H1 (cell line): ENCODE measurements at regions not wholly inside any gene's neighbourhood (a gene's known extent, or its start where the extent isn't known, plus 50 kb on each side); places are given as distances from the start of the nearest gene placed in this dataset.

Source experiments
- CTCF ChIA-PET: fragments of 300-600 bp; sonication (Branson Sonifier 250); formaldehyde crosslinking; loops from one replicate; lab custom pipeline; 2021; ENCODE audit not compliant: partially characterized antibody; lab: Charles Lee
- POLR2A ChIA-PET: fragments of 300-600 bp; sonication (Branson Sonifier 250); formaldehyde crosslinking; loops from one replicate; lab custom pipeline; 2021; ENCODE audit warnings: inconsistent platforms; ENCODE audit not compliant: partially characterized antibody; lab: Charles Lee
- DNase-seq, 2 experiments: peaks; one replicate each; pipeline versions ENCODE4 v3.0.0 to v3.0.0-alpha.2; 2010 to 2022; ENCODE audit warnings: low spot score in 2 of 2, low read depth in 1 of 2, mixed read lengths in 1 of 2
- FAIRE-seq: peaks from 2 replicates; lab custom pipeline; 2011; peaks lifted over from hg19 to GRCh38; lab: Jason Lieb, UNC
- H2AFZ ChIP-seq: 2 replicates; pipeline ENCODE4 v1.8.1; 2012; ENCODE audit warnings: low read length, inconsistent platforms
- H2AK5ac ChIP-seq: 2 replicates; pipeline ENCODE4 v1.6.1; 2013; ENCODE audit warnings: low read depth, low read length
- H2BK120ac ChIP-seq: replicated peaks from 2 replicates; pipeline ENCODE3; 2013; ENCODE audit warnings: low read depth, low read length, inconsistent platforms
- H2BK12ac ChIP-seq: 2 replicates; pipeline ENCODE4 v1.6.1; 2013; ENCODE audit warnings: low read depth, low read length
- H2BK15ac ChIP-seq: 2 replicates; pipeline ENCODE4 v1.6.1; 2013; ENCODE audit warnings: low read length
- H2BK20ac ChIP-seq: 2 replicates; pipeline ENCODE4 v1.6.1; 2013; ENCODE audit warnings: low read length
- H2BK5ac ChIP-seq: 2 replicates; pipeline ENCODE4 v1.6.1; 2013; ENCODE audit warnings: low read depth, low read length
- H3K14ac ChIP-seq: 2 replicates; pipeline ENCODE4 v1.6.1; 2013; ENCODE audit warnings: inconsistent platforms; ENCODE audit not compliant: insufficient read length
- H3K18ac ChIP-seq: 2 replicates; pipeline ENCODE4 v1.6.1; 2013; ENCODE audit warnings: low read length; ENCODE audit errors: extremely low read depth
- H3K23ac ChIP-seq: 2 replicates; pipeline ENCODE4 v1.6.1; 2013; ENCODE audit warnings: inconsistent platforms; ENCODE audit not compliant: insufficient read length
- H3K23me2 ChIP-seq: 2 replicates; pipeline ENCODE4 v1.6.1; 2013; ENCODE audit warnings: low read depth, low read length
- H3K27ac ChIP-seq: 2 replicates; pipeline ENCODE4 v1.6.1; 2011; ENCODE audit warnings: low read depth, low read length, inconsistent platforms
- H3K27me3 ChIP-seq, 4 experiments: replicated peaks in 1 of 4; 1 replicate in 1 of 4; 2 replicates in 3 of 4; pipeline versions ENCODE4 v1.6.1 to v1.8.1; 2011 to 2013; ENCODE audit warnings: low read length in 3 of 4, mild to moderate bottlenecking in 3 of 4, inconsistent platforms in 2 of 4, mixed read lengths in 2 of 4, moderate library complexity in 1 of 4; ENCODE audit not compliant: control insufficient read depth in 3 of 4, insufficient read depth in 3 of 4; ENCODE audit errors: extremely low read depth in 1 of 4
- H3K36me3 ChIP-seq, 4 experiments: 2 replicates each; pipeline versions ENCODE4 v1.6.1 to v1.8.1; 2011 to 2013; ENCODE audit warnings: mild to moderate bottlenecking in 4 of 4, low read length in 3 of 4, moderate library complexity in 2 of 4, control low read depth in 1 of 4, inconsistent platforms in 1 of 4; ENCODE audit not compliant: insufficient read depth in 4 of 4, control insufficient read depth in 2 of 4
- H3K4ac ChIP-seq: replicated peaks from 2 replicates; pipeline ENCODE3; 2013; ENCODE audit warnings: low read length, low read depth, mixed read lengths, inconsistent platforms; ENCODE audit not compliant: insufficient read length
- H3K4me1 ChIP-seq, 4 experiments: replicated peaks in 1 of 4; 1 replicate in 1 of 4; 2 replicates in 3 of 4; pipeline versions ENCODE4 v1.6.1 to v1.8.1; 2011 to 2013; ENCODE audit warnings: low read length in 3 of 4, inconsistent platforms in 2 of 4, mixed read lengths in 1 of 4; ENCODE audit not compliant: insufficient read depth in 4 of 4, control insufficient read depth in 3 of 4
- H3K4me2 ChIP-seq, 2 experiments: 2 replicates each; pipeline versions ENCODE4 v1.6.1 to v1.8.1; 2011 to 2013; ENCODE audit warnings: low read depth in 2 of 2, low read length in 2 of 2, control low read depth in 1 of 2, inconsistent platforms in 1 of 2, mild to moderate bottlenecking in 1 of 2; ENCODE audit not compliant: insufficient read depth in 1 of 2
- H3K4me3 ChIP-seq, 4 experiments: fragments of 200-600, 300-600 bp in 1 of 4; sonication (generic), shearing (Covaris generic), sonication (Bioruptor Twin) in 1 of 4; 2 replicates each; pipeline versions ENCODE4 v1.5.1 to v1.8.1; 2011 to 2016; ENCODE audit warnings: low read length in 4 of 4, low read depth in 3 of 4, control low read depth in 2 of 4, inconsistent platforms in 2 of 4, mild to moderate bottlenecking in 2 of 4, mixed read lengths in 1 of 4, moderate library complexity in 1 of 4; ENCODE audit not compliant: insufficient read depth in 2 of 4; ENCODE audit errors: extremely low read depth in 1 of 4
- H3K56ac ChIP-seq: replicated peaks from 2 replicates; pipeline ENCODE3; 2013; ENCODE audit warnings: low read depth, mild to moderate bottlenecking, mixed read lengths, low read length, inconsistent platforms; ENCODE audit not compliant: insufficient read length
- H3K79me1 ChIP-seq: 2 replicates; pipeline ENCODE4 v1.6.1; 2013; ENCODE audit warnings: low read depth, low read length, control low read depth
- H3K79me2 ChIP-seq, 2 experiments: 2 replicates each; pipeline versions ENCODE4 v1.6.1 to v1.8.1; 2012 to 2013; ENCODE audit warnings: low read length in 2 of 2, mild to moderate bottlenecking in 2 of 2, inconsistent platforms in 1 of 2; ENCODE audit not compliant: insufficient read depth in 2 of 2, control insufficient read depth in 1 of 2
- H3K9ac ChIP-seq, 4 experiments: replicated peaks in 1 of 4; 1 replicate in 1 of 4; 2 replicates in 3 of 4; pipeline versions ENCODE4 v1.6.1 to v1.8.1; 2011 to 2013; ENCODE audit warnings: low read depth in 3 of 4, low read length in 3 of 4, control low read depth in 2 of 4, mild to moderate bottlenecking in 2 of 4, moderate library complexity in 2 of 4, inconsistent platforms in 1 of 4; ENCODE audit errors: extremely low read depth in 1 of 4
- H3K9me3 ChIP-seq, 2 experiments: 2 replicates each; pipeline versions ENCODE4 v1.6.1 to v1.8.1; 2012 to 2013; ENCODE audit warnings: mild to moderate bottlenecking in 2 of 2, moderate library complexity in 2 of 2, control low read depth in 1 of 2, inconsistent platforms in 1 of 2, low read depth in 1 of 2, low read length in 1 of 2, mixed read lengths in 1 of 2; ENCODE audit not compliant: insufficient read depth in 2 of 2
- H4K20me1 ChIP-seq, 2 experiments: replicated peaks in 1 of 2; 2 replicates each; pipeline versions ENCODE3 to v1.8.1; 2011 to 2013; ENCODE audit warnings: inconsistent platforms in 2 of 2, low read length in 2 of 2, mild to moderate bottlenecking in 1 of 2; ENCODE audit not compliant: insufficient read depth in 2 of 2, control insufficient read depth in 1 of 2
- H4K5ac ChIP-seq: 2 replicates; pipeline ENCODE4 v1.6.1; 2013; ENCODE audit warnings: low read length, low read depth, mixed read lengths, inconsistent platforms; ENCODE audit not compliant: insufficient read length
- H4K8ac ChIP-seq: 2 replicates; pipeline ENCODE4 v1.8.0; 2013; ENCODE audit warnings: mild to moderate bottlenecking, moderate library complexity, low read length, inconsistent platforms; ENCODE audit not compliant: insufficient read depth; ENCODE audit errors: extremely low read depth
- H4K91ac ChIP-seq: replicated peaks from 2 replicates; pipeline ENCODE3; 2013; ENCODE audit warnings: low read length, mixed read lengths, inconsistent platforms; ENCODE audit not compliant: insufficient read length
- ASH2L ChIP-seq: fragments of 200-600, 300-600 bp; sonication (generic); IDR thresholded peaks from one replicate; pipeline ENCODE4 v1.7.1; 2017; ENCODE audit warnings: low read length
- BACH1 ChIP-seq: IDR thresholded peaks from 2 replicates; pipeline ENCODE4 v1.6.1; 2012; ENCODE audit warnings: low read length, improper control_type of control experiment
- CBX5 ChIP-seq: fragments of 300-800, 300-1000 bp; sonication (generic); IDR thresholded peaks from 2 replicates; pipeline ENCODE4 v1.7.1; 2016; ENCODE audit warnings: antibody characterized with exemption, low read length, low read depth
- EP300 ChIP-seq, 2 experiments: IDR thresholded peaks; 1 replicate in 1 of 2; 2 replicates in 1 of 2; pipeline ENCODE4 v1.6.1; 2011 to 2012; ENCODE audit warnings: low read depth in 2 of 2, low read length in 2 of 2, mild to moderate bottlenecking in 2 of 2, borderline replicate concordance in 1 of 2, inconsistent platforms in 1 of 2, moderate library complexity in 1 of 2
- GABPA ChIP-seq: IDR thresholded peaks from 2 replicates; pipeline ENCODE4 v1.6.1; 2011; ENCODE audit warnings: mild to moderate bottlenecking, low read length, moderate library complexity, borderline replicate concordance; ENCODE audit not compliant: insufficient read depth
- GTF2F1 ChIP-seq: IDR thresholded peaks from 2 replicates; pipeline ENCODE4 v1.6.1; 2012; ENCODE audit warnings: low read depth, low read length, improper control_type of control experiment, borderline replicate concordance
- KDM1A ChIP-seq: fragments of 200-600, 300-600 bp; sonication (generic); IDR thresholded peaks from 2 replicates; pipeline ENCODE4 v1.7.1; 2016; ENCODE audit warnings: mild to moderate bottlenecking, low read length, borderline replicate concordance
- MAX ChIP-seq: IDR thresholded peaks from 2 replicates; pipeline ENCODE4 v1.6.1; 2012; ENCODE audit warnings: inconsistent platforms
- POLR2AphosphoS5 ChIP-seq: IDR thresholded peaks from 2 replicates; pipeline ENCODE4 v1.6.1; 2011; ENCODE audit warnings: low read depth, low read length
- SIRT6 ChIP-seq: IDR thresholded peaks from one replicate; pipeline ENCODE4 v1.7.1; 2012; ENCODE audit warnings: low read length, inconsistent platforms
- SP1 ChIP-seq: IDR thresholded peaks from 2 replicates; pipeline ENCODE4 v1.6.1; 2011; ENCODE audit warnings: low read depth, low read length
- SRF ChIP-seq: IDR thresholded peaks from 2 replicates; pipeline ENCODE4 v1.6.1; 2011; ENCODE audit warnings: mild to moderate bottlenecking, low read depth, low read length, moderate library complexity
- TAF7 ChIP-seq: optimal IDR thresholded peaks from 2 replicates; pipeline ENCODE3; 2011; ENCODE audit warnings: low read depth, mild to moderate bottlenecking, inconsistent platforms, low read length, moderate library complexity, borderline replicate concordance
- TCF12 ChIP-seq: IDR thresholded peaks from 2 replicates; pipeline ENCODE4 v1.6.1; 2011; ENCODE audit warnings: low read depth, mild to moderate bottlenecking, low read length
- TEAD4 ChIP-seq: IDR thresholded peaks from 2 replicates; pipeline ENCODE4 v1.6.1; 2012; ENCODE audit warnings: low read depth, low read length, inconsistent platforms, mixed read lengths
- ZNF274 ChIP-seq: IDR thresholded peaks from 2 replicates; pipeline ENCODE4 v1.7.0; 2012; ENCODE audit warnings: low read length, borderline replicate concordance; ENCODE audit errors: extremely low read depth
- WGBS, 2 experiments: shearing (Covaris generic) in 1 of 2; methylation state at CpG; one replicate each; pipeline versions ENCODE4 v1.1.6 to v1.1.7; 2013 to 2015; ENCODE audit warnings: low lambda C conversion rate in 2 of 2, mixed read lengths in 2 of 2, inconsistent platforms in 1 of 2, low coverage in 1 of 2, missing lambda C conversion rate in 1 of 2; ENCODE audit not compliant: insufficient replicate concordance in 2 of 2, insufficient coverage in 1 of 2, insufficient read length in 1 of 2; ENCODE audit errors: extremely low coverage in 1 of 2, missing lambda C conversion rate in 1 of 2; 5-methylcytosine and 5-hydroxymethylcytosine counted together

GRCh38 chr14:98037831-98038230 is 1234.2 kb downstream of the BCL11B start:
- no peak overlapping the region for H3K4me3 ChIP-seq
- H2BK15ac ChIP-seq, result no peak overlapping the region
- H2BK12ac ChIP-seq, result no peak overlapping the region
- H2AK5ac ChIP-seq, result no peak overlapping the region
- no peak overlapping the region for H2BK20ac ChIP-seq
- no peak overlapping the region for H3K4me2 ChIP-seq
- H3K23ac ChIP-seq, result no peak overlapping the region
- no peak overlapping the region for H4K8ac ChIP-seq
- no peak overlapping the region for H3K56ac ChIP-seq
- no peaks in the 10 kb centered on the region for H4K20me1 ChIP-seq
- no peaks in the 10 kb centered on the region for H3K79me1 ChIP-seq
- no peak overlapping the region for H4K91ac ChIP-seq
- no peak overlapping the region for H3K18ac ChIP-seq
- no peak overlapping the region for H3K9ac ChIP-seq
- POLR2A ChIA-PET, result no interaction called here
- no peaks in the 10 kb centered on the region for H3K79me2 ChIP-seq
- DNase-seq (no peak), FAIRE-seq (no peak)
- no peak overlapping the region for H2BK120ac ChIP-seq
- CTCF ChIA-PET, result no interaction called here
- H3K4ac ChIP-seq, result no peak overlapping the region
- no peak overlapping the region for H4K5ac ChIP-seq
- no peak overlapping the region for H2BK5ac ChIP-seq
- WGBS, 2 experiments, result 94% methylated on average over 7 of the region's 7 CpGs; no CpG with 5 or more reads in 1 of the 2 experiments
- no peaks in the 10 kb centered on the region for H3K36me3 ChIP-seq
- H3K23me2 ChIP-seq, result no peaks in the 10 kb centered on the region
- no peaks in the 10 kb centered on the region for H3K4me1 ChIP-seq
- no peaks in the 10 kb centered on the region for H3K9me3 ChIP-seq
- H3K27me3 ChIP-seq, result peaks cover 0 to 1% (median 0%) of the 10 kb centered on the region in 4 experiments; a peak in 1 of 7 replicates
- no peak overlapping the region for H3K14ac ChIP-seq
- H3K27ac ChIP-seq, result no peak overlapping the region
- H2AFZ ChIP-seq, result no peak overlapping the region
- TF ChIP-seq TCF12 (no peak), EP300 (IDR thresholded peaks at IDR 0.05; ENCODE audit: borderline replicate concordance in 1 of 2, low read depth in 2 of 2, low read length in 2 of 2) (no peak), GABPA (no peak), MAX (no peak), SP1 (no peak), SIRT6 (no peak), BACH1 (no peak), GTF2F1 (no peak), SRF (no peak), POLR2AphosphoS5 (no peak), ZNF274 (no peak), TAF7 (no peak), CBX5 (no peak), ASH2L (no peak), TEAD4 (no peak), KDM1A (no peak)
